GM12873 (cell line): ENCODE measurements at regions not wholly inside any gene's neighbourhood (a gene's known extent, or its start where the extent isn't known, plus 50 kb on each side); places are given as distances from the start of the nearest gene placed in this dataset.

Experiments used
- CTCF ChIP-seq: IDR thresholded peaks from 2 replicates; pipeline ENCODE4 v1.5.1; 2012; ENCODE audit warnings: low read depth, mild to moderate bottlenecking, moderate library complexity, low read length, control low read depth; ENCODE audit not compliant: insufficient read depth; ENCODE audit errors: missing control alignments

GRCh38 chr18:29647700-29648099 is 1394.8 kb downstream of the DSC3 start:
- TF ChIP-seq CTCF: no peak

- no peak for TF ChIP-seq CTCF
Observed at GRCh38 chr18:29644276-29644675, 1398.3 kb downstream of the DSC3 start.

- no peak for TF ChIP-seq CTCF
Observed at GRCh38 chr18:29629493-29630036, 1413.0 kb downstream of the DSC3 start.

GRCh38 chr18:29626094-29626493 is 1416.4 kb downstream of the DSC3 start:
- no peak for TF ChIP-seq CTCF

- no peak for TF ChIP-seq CTCF
Observed at GRCh38 chr18:29616867-29617266, 1425.7 kb downstream of the DSC3 start.

- TF ChIP-seq CTCF: no peak
Observed at GRCh38 chr18:29608982-29609381, 1432.1 kb upstream of the CDH2 start.

- no peak for TF ChIP-seq CTCF
Observed at GRCh38 chr18:29605365-29605764, 1428.4 kb upstream of the CDH2 start.
